ENCODE measurements at regions not wholly inside any gene's neighbourhood (a gene's known extent, or its start where the extent isn't known, plus 50 kb on each side); places are given as distances from the start of the nearest gene placed in this dataset.

GRCh38 chr10:2746638-2747037 lies 320.7 kb upstream of the PFKP start:
- TF ChIP-seq CTCF (conservative IDR thresholded peaks at IDR 0.05; ENCODE audit: low read depth, low read length) (no peak), EZH2phosphoT487 (IDR thresholded peaks at IDR 0.05; ENCODE audit: borderline replicate concordance, low read length) (no peak)

DNA sequence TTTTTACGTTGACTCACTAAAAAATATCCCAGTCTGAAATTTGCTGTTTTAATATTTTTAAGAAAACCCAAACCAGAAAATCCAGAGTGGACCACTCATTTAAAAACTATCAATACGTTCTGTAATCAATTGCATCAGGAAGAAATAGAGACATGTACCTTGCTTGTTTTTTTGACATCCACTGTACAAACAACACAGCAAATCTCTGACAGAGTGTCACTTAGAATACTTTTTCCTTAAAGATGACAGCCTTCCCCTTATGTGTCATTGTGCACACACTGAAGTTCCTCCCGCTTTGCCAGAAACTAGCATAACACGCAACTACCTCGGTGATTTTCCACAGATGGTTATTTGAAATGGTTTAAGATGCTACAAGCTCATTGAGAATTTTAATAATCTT lies 321.7 kb upstream of the PFKP start:
- Histone ChIP-seq H3K4me3 (ENCODE audit: low read length) (no peak overlapping the region), H3K9me2 (replicated peaks; ENCODE audit: low read length) (no peaks in the 10 kb centered on the region), H3K79me2 (ENCODE audit: low read length) (no peaks in the 10 kb centered on the region), H3K4me1 (ENCODE audit: insufficient read depth, low read length) (no peaks in the 10 kb centered on the region), H3K27ac (ENCODE audit: low read length) (no peak overlapping the region), H3K36me3 (ENCODE audit: low read depth, low read length) (no peaks in the 10 kb centered on the region), H4K20me1 (ENCODE audit: low read length) (no peaks in the 10 kb centered on the region), H2AFZ (ENCODE audit: low read length) (no peak overlapping the region), H3K9me3 (ENCODE audit: low read length) (no peaks in the 10 kb centered on the region), H3K9ac (ENCODE audit: low read length) (no peak overlapping the region), H3K27me3 (ENCODE audit: low read length) (no peaks in the 10 kb centered on the region; the same call in 1 of the 2 replicates), H3K4me2 (ENCODE audit: low read length) (no peak overlapping the region), H3F3A (ENCODE audit: low read length, unreplicated experiment) (no peaks in the 10 kb centered on the region)
- ATAC-seq (no peak), DNase-seq (no peak)
- ChIA-PET POLR2A (ENCODE audit: unreplicated experiment) (no interaction called here), CTCF (no interaction called here)
- no TSS peak for BruUV-seq (replicated peaks)
- intact Hi-C loops (cut with micrococcal nuclease): no loop called here
- TF ChIP-seq EZH2 (IDR thresholded peaks at IDR 0.05; ENCODE audit: low read length, unreplicated experiment) (no peak), EZH2phosphoT487 (IDR thresholded peaks at IDR 0.05; ENCODE audit: borderline replicate concordance, low read length) (no peak), CTCF (conservative IDR thresholded peaks at IDR 0.05; ENCODE audit: low read depth, low read length) (no peak)

More at GRCh38 chr10:2746638-2747037, 320.7 kb upstream of the PFKP start:
- Histone ChIP-seq H3F3A (ENCODE audit: low read length, unreplicated experiment) (no peaks in the 10 kb centered on the region), H3K9me2 (replicated peaks; ENCODE audit: low read length) (no peaks in the 10 kb centered on the region), H3K4me1 (ENCODE audit: insufficient read depth, low read length) (no peaks in the 10 kb centered on the region), H3K79me2 (ENCODE audit: low read length) (no peaks in the 10 kb centered on the region), H2AFZ (ENCODE audit: low read length) (no peak overlapping the region), H3K4me3 (ENCODE audit: low read length) (no peak overlapping the region), H3K9me3 (ENCODE audit: low read length) (no peaks in the 10 kb centered on the region), H3K27ac (ENCODE audit: low read length) (no peak overlapping the region), H3K27me3 (ENCODE audit: low read length) (no peaks in the 10 kb centered on the region), H3K36me3 (ENCODE audit: low read depth, low read length) (no peaks in the 10 kb centered on the region), H4K20me1 (ENCODE audit: low read length) (no peaks in the 10 kb centered on the region), H3K9ac (ENCODE audit: low read length) (no peak overlapping the region), H3K4me2 (ENCODE audit: low read length) (no peak overlapping the region)
- DNase-seq: no peak
- intact Hi-C loops (cut with micrococcal nuclease): no loop called here
- no TSS peak for BruUV-seq (replicated peaks)
- CTCF ChIA-PET: no interaction called here
- POLR2A ChIA-PET (ENCODE audit: unreplicated experiment): no interaction called here
- ATAC-seq: no peak

GRCh38 chr10:2744547-2745200 lies 322.7 kb upstream of the PFKP start:
- Histone ChIP-seq H3K27ac (ENCODE audit: low read length) (no peak overlapping the region), H3K27me3 (ENCODE audit: low read length) (no peaks in the 10 kb centered on the region; the same call in 1 of the 2 replicates), H4K20me1 (ENCODE audit: low read length) (no peaks in the 10 kb centered on the region), H3K9me2 (replicated peaks; ENCODE audit: low read length) (no peaks in the 10 kb centered on the region), H3F3A (ENCODE audit: low read length, unreplicated experiment) (no peaks in the 10 kb centered on the region), H3K9me3 (ENCODE audit: low read length) (no peaks in the 10 kb centered on the region), H3K4me1 (ENCODE audit: insufficient read depth, low read length) (no peaks in the 10 kb centered on the region), H3K4me3 (ENCODE audit: low read length) (no peak overlapping the region), H3K4me2 (ENCODE audit: low read length) (no peak overlapping the region), H3K79me2 (ENCODE audit: low read length) (no peaks in the 10 kb centered on the region), H2AFZ (ENCODE audit: low read length) (no peak overlapping the region), H3K36me3 (ENCODE audit: low read depth, low read length) (no peaks in the 10 kb centered on the region), H3K9ac (ENCODE audit: low read length) (no peak overlapping the region)
- BruUV-seq (replicated peaks): no TSS peak
- TF ChIP-seq EZH2phosphoT487 (IDR thresholded peaks at IDR 0.05; ENCODE audit: borderline replicate concordance, low read length): no peak
- no peak for TF ChIP-seq CTCF (conservative IDR thresholded peaks at IDR 0.05; ENCODE audit: low read depth, low read length)
- TF ChIP-seq EZH2 (IDR thresholded peaks at IDR 0.05; ENCODE audit: low read length, unreplicated experiment): no peak
- DNase-seq: no peak
- intact Hi-C loops (cut with micrococcal nuclease): no loop called here
- ATAC-seq: no peak
- CTCF ChIA-PET: no interaction called here
- POLR2A ChIA-PET (ENCODE audit: unreplicated experiment): no interaction called here

Data from PC-3 (cell line).